ENCODE measurements at regions not wholly inside any gene's neighbourhood (a gene's known extent, or its start where the extent isn't known, plus 50 kb on each side); places are given as distances from the start of the nearest gene placed in this dataset.

GRCh38 chr20:40521962-40522361 is 167.1 kb downstream of the MAFB start:
- no peak overlapping the region for H3K4me3 ChIP-seq (ENCODE audit: low read length)
- H4K20me1 ChIP-seq (ENCODE audit: control insufficient read depth, insufficient read depth, low read depth, low read length) = no peaks in the 10 kb centered on the region
- TF ChIP-seq CTCF (IDR thresholded peaks at IDR 0.05; ENCODE audit: low read depth, low read length, poor library complexity, severe bottlenecking) (no peak), EZH2phosphoT487 (IDR thresholded peaks at IDR 0.05; ENCODE audit: borderline replicate concordance, low read length) (no peak)
- no peak overlapping the region for H3K27ac ChIP-seq (ENCODE audit: low read depth, low read length)
- no peak overlapping the region for H3K4me2 ChIP-seq (ENCODE audit: low read length)
- no peaks in the 10 kb centered on the region for H3K36me3 ChIP-seq (ENCODE audit: control insufficient read depth, low read length)
- no peaks in the 10 kb centered on the region for H3F3A ChIP-seq (ENCODE audit: control insufficient read depth, insufficient read depth)
- H3K9me3 ChIP-seq (ENCODE audit: control insufficient read depth, insufficient read depth, low read length) = no peaks in the 10 kb centered on the region
- no peaks in the 10 kb centered on the region for H3K79me2 ChIP-seq (ENCODE audit: control insufficient read depth, low read length)
- H3K27me3 ChIP-seq (ENCODE audit: control insufficient read depth, low read length) = no peaks in the 10 kb centered on the region
- no peaks in the 10 kb centered on the region for H3K4me1 ChIP-seq (ENCODE audit: control insufficient read depth, low read length)
- H3K9me2 ChIP-seq (replicated peaks; ENCODE audit: control insufficient read depth, low read length) = no peaks in the 10 kb centered on the region

DNA sequence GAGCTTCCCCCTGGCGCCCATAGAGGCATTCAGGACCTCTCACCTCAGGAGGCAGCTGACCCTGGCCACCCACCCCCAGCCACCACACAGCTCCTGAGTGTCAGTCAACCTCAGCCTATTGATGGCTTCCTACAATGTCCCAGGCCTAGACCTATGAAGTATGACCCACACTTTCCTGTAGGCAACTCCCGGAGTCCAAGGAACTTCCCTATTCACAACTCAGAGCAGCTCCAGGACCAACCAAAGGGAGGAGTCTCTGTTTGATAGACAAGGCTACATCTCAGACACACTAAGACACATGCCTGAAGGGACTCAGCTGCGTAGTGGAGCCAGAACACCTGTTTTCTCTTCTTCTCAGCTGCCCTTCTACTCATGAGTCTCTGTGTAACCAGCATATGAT is 169.1 kb downstream of the MAFB start:
- Histone ChIP-seq H3F3A (ENCODE audit: control insufficient read depth, insufficient read depth) (no peaks in the 10 kb centered on the region), H3K27ac (ENCODE audit: low read depth, low read length) (no peak overlapping the region), H3K9me3 (ENCODE audit: control insufficient read depth, insufficient read depth, low read length) (no peaks in the 10 kb centered on the region), H3K36me3 (ENCODE audit: control insufficient read depth, low read length) (no peaks in the 10 kb centered on the region), H3K27me3 (ENCODE audit: control insufficient read depth, low read length) (no peaks in the 10 kb centered on the region), H3K9me2 (replicated peaks; ENCODE audit: control insufficient read depth, low read length) (no peaks in the 10 kb centered on the region), H3K4me2 (ENCODE audit: low read length) (no peak overlapping the region), H3K79me2 (ENCODE audit: control insufficient read depth, low read length) (no peaks in the 10 kb centered on the region), H4K20me1 (ENCODE audit: control insufficient read depth, insufficient read depth, low read depth, low read length) (no peaks in the 10 kb centered on the region), H3K4me3 (ENCODE audit: low read length) (no peak overlapping the region), H3K4me1 (ENCODE audit: control insufficient read depth, low read length) (no peaks in the 10 kb centered on the region)
- TF ChIP-seq EZH2phosphoT487 (IDR thresholded peaks at IDR 0.05; ENCODE audit: borderline replicate concordance, low read length) = no peak
- no peak for TF ChIP-seq CTCF (IDR thresholded peaks at IDR 0.05; ENCODE audit: low read depth, low read length, poor library complexity, severe bottlenecking)

GRCh38 chr20:40512994-40513393 is 176.0 kb downstream of the MAFB start:
- no peak for TF ChIP-seq CTCF (IDR thresholded peaks at IDR 0.05; ENCODE audit: low read depth, low read length, poor library complexity, severe bottlenecking)
- no peak overlapping the region for H3K4me2 ChIP-seq (ENCODE audit: low read length)
- no peak overlapping the region for H3K4me3 ChIP-seq (ENCODE audit: low read length)
- H3K79me2 ChIP-seq (ENCODE audit: control insufficient read depth, low read length) = no peaks in the 10 kb centered on the region
- H3K4me1 ChIP-seq (ENCODE audit: control insufficient read depth, low read length) = no peaks in the 10 kb centered on the region
- H4K20me1 ChIP-seq (ENCODE audit: control insufficient read depth, insufficient read depth, low read depth, low read length) = no peaks in the 10 kb centered on the region
- H3F3A ChIP-seq (ENCODE audit: control insufficient read depth, insufficient read depth) = no peaks in the 10 kb centered on the region
- no peaks in the 10 kb centered on the region for H3K9me2 ChIP-seq (replicated peaks; ENCODE audit: control insufficient read depth, low read length)
- H3K27ac ChIP-seq (ENCODE audit: low read depth, low read length) = no peak overlapping the region
- H3K36me3 ChIP-seq (ENCODE audit: control insufficient read depth, low read length) = no peaks in the 10 kb centered on the region
- H3K9me3 ChIP-seq (ENCODE audit: control insufficient read depth, insufficient read depth, low read length) = no peaks in the 10 kb centered on the region
- H3K27me3 ChIP-seq (ENCODE audit: control insufficient read depth, low read length) = no peaks in the 10 kb centered on the region

DNA sequence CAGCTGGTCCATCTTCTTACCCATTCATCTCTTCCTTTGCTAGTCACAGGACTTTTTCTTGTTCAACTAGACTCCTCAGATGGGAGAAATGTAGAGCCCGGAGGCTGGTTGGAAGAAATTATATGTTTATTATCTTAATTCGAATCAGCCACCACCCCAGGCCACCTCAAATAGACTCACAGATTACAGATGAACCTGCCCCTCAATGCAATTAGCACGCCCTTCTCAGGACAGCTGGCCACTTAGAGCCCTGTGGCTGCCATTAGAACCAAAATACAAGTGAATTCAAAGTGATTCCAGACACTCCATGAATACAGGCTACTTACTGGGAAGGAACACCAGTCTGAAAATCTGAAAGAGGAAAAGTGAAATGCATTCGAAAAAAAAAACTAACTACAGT is 176.4 kb downstream of the MAFB start:
- Histone ChIP-seq H4K20me1 (ENCODE audit: control insufficient read depth, insufficient read depth, low read depth, low read length) (no peaks in the 10 kb centered on the region), H3K79me2 (ENCODE audit: control insufficient read depth, low read length) (no peaks in the 10 kb centered on the region), H3K9me2 (replicated peaks; ENCODE audit: control insufficient read depth, low read length) (no peaks in the 10 kb centered on the region), H3F3A (ENCODE audit: control insufficient read depth, insufficient read depth) (no peaks in the 10 kb centered on the region), H3K27ac (ENCODE audit: low read depth, low read length) (no peak overlapping the region), H3K9me3 (ENCODE audit: control insufficient read depth, insufficient read depth, low read length) (no peaks in the 10 kb centered on the region), H3K4me1 (ENCODE audit: control insufficient read depth, low read length) (no peaks in the 10 kb centered on the region), H3K4me3 (ENCODE audit: low read length) (no peak overlapping the region), H3K4me2 (ENCODE audit: low read length) (no peak overlapping the region), H3K27me3 (ENCODE audit: control insufficient read depth, low read length) (no peaks in the 10 kb centered on the region), H3K36me3 (ENCODE audit: control insufficient read depth, low read length) (no peaks in the 10 kb centered on the region)
- TF ChIP-seq CTCF (IDR thresholded peaks at IDR 0.05; ENCODE audit: low read depth, low read length, poor library complexity, severe bottlenecking) (no peak), EZH2phosphoT487 (IDR thresholded peaks at IDR 0.05; ENCODE audit: borderline replicate concordance, low read length) (no peak)

Data from DOHH2 (cell line).